Stomach (tissue), 8 donors: ENCODE measurements at regions not wholly inside any gene's neighbourhood (a gene's known extent, or its start where the extent isn't known, plus 50 kb on each side); places are given as distances from the start of the nearest gene placed in this dataset.

Experiments used
- DNase-seq, 2 donors: peaks; one replicate each; pipeline versions ENCODE4 v3.0.0 to v3.0.0-alpha.2; 2013 to 2019
- H3K27ac ChIP-seq, 5 donors: fragments of 200-600 bp in 4 of 5; sonication (generic) in 4 of 5; one replicate each; pipeline ENCODE4 v1.5.1; 2013 to 2019; ENCODE audit warnings: mild to moderate bottlenecking in 1 of 5, moderate library complexity in 1 of 5
- H3K27me3 ChIP-seq, 3 donors: fragments of 200-600 bp; sonication (generic); one replicate each; pipeline ENCODE4 v1.5.1; 2017 to 2019; ENCODE audit warnings: mixed run types in 1 of 3
- H3K36me3 ChIP-seq, 4 donors: fragments of 200-600 bp; sonication (generic); 1 replicate in 3 of 4; 2 replicates in 1 of 4; pipeline ENCODE4 v1.5.1; 2016 to 2019
- H3K4me1 ChIP-seq, 4 donors: fragments of 200-600 bp; sonication (generic); one replicate each; pipeline ENCODE4 v1.5.1; 2016 to 2019
- H3K4me3 ChIP-seq, 4 donors: fragments of 200-600 bp; sonication (generic) in 3 of 4; one replicate each; pipeline ENCODE4 v1.5.1; 2016 to 2019; ENCODE audit warnings: mild to moderate bottlenecking in 1 of 4
- H3K9me3 ChIP-seq, 4 donors: fragments of 200-600 bp; sonication (generic); one replicate each; pipeline ENCODE4 v1.5.1; 2016 to 2019
- CTCF ChIP-seq, 7 experiments: fragments of 450-650 bp in 4 of 7; fragments of 200-600 bp in 3 of 7; sonication (generic) in 3 of 7; IDR thresholded peaks; one replicate each; pipeline ENCODE4 v1.5.1; 2016 to 2019; ENCODE audit warnings: antibody characterized with exemption in 7 of 7, control low read depth in 2 of 7, mild to moderate bottlenecking in 1 of 7
- EP300 ChIP-seq: sonication (generic); formaldehyde crosslinking; IDR thresholded peaks from one replicate; pipeline ENCODE4 v1.6.1; 2017; ENCODE audit warnings: antibody characterized with exemption
- POLR2A ChIP-seq, 4 donors: fragments of 450-650 bp; IDR thresholded peaks; one replicate each; pipeline ENCODE4 v1.6.1; 2016; ENCODE audit warnings: antibody characterized with exemption in 4 of 4, control low read depth in 2 of 4, mild to moderate bottlenecking in 1 of 4, moderate library complexity in 1 of 4
- POLR2AphosphoS5 ChIP-seq, 3 donors: sonication (generic); formaldehyde crosslinking; IDR thresholded peaks; one replicate each; pipeline ENCODE4 v1.6.1; 2016; ENCODE audit warnings: antibody characterized with exemption in 3 of 3
- WGBS, 5 donors: extraction: QIAGEN DNeasy Blood & Tissue Kit in 3 of 5; methylation state at CpG; one replicate each; pipeline versions ENCODE4 v1.1.5 to v1.1.7; 2013 to 2018; 5-methylcytosine and 5-hydroxymethylcytosine counted together
- intact Hi-C: fragments of 100-400 bp; cut with DNase I; formaldehyde crosslinking; loops from one replicate; pipeline ENCODE4 v1.15.1; 2023; ENCODE audit warnings: low total_unique reads
- donor health status: healthy with polysubstance abuse.
- donor health status: Bipolar disorder and iron deficiency.
- donor health status: healthy.

GRCh38 chr3:176479248-176479647, 718.0 kb downstream of the TBL1XR1 start:
- no peak for TF ChIP-seq POLR2A (IDR thresholded peaks at IDR 0.05)
- no peak for TF ChIP-seq CTCF (IDR thresholded peaks at IDR 0.05)
- TF ChIP-seq EP300 = no peak
- TF ChIP-seq POLR2AphosphoS5 (IDR thresholded peaks at IDR 0.05) = no peak
- Histone ChIP-seq H3K27ac (no peak overlapping the region), H3K4me3 (no peak overlapping the region), H3K36me3 (no peaks in the 10 kb centered on the region), H3K4me1 (no peaks in the 10 kb centered on the region), H3K27me3 (no peaks in the 10 kb centered on the region), H3K9me3 (peaks cover 0 to 7% (median 0%) of the 10 kb centered on the region in 4 donors)
- no peak for DNase-seq
- intact Hi-C loops = no loop called here
- WGBS, 5 donors = 70 to 79% (median 77%) methylated on average over 6 of the region's 6 CpGs

GRCh38 chr3:176469694-176470205, 727.5 kb downstream of the TBL1XR1 start:
- H3K9me3 ChIP-seq = peaks cover 0 to 17% (median 8%) of the 10 kb centered on the region in 4 donors
- no peaks in the 10 kb centered on the region for H3K4me1 ChIP-seq
- TF ChIP-seq EP300 (no peak), POLR2AphosphoS5 (IDR thresholded peaks at IDR 0.05) (no peak), POLR2A (IDR thresholded peaks at IDR 0.05) (no peak), CTCF (IDR thresholded peaks at IDR 0.05) (no peak)
- intact Hi-C loops = no loop called here
- DNase-seq = no peak
- H3K27me3 ChIP-seq = no peaks in the 10 kb centered on the region
- no peaks in the 10 kb centered on the region for H3K36me3 ChIP-seq
- WGBS, 5 donors = 39 to 60% (median 52%) methylated on average over 6 of the region's 6 CpGs
- no peak overlapping the region for H3K27ac ChIP-seq
- no peak overlapping the region for H3K4me3 ChIP-seq

- no peaks in the 10 kb centered on the region for H3K4me1 ChIP-seq
- TF ChIP-seq POLR2A (IDR thresholded peaks at IDR 0.05) = no peak
- TF ChIP-seq EP300 = no peak
- no peak for TF ChIP-seq POLR2AphosphoS5 (IDR thresholded peaks at IDR 0.05)
- no peak for TF ChIP-seq CTCF (IDR thresholded peaks at IDR 0.05)
- WGBS, 5 donors = 44 to 74% (median 72%) methylated on average over 2 of the region's 2 CpGs
- no peak overlapping the region for H3K4me3 ChIP-seq
- H3K27ac ChIP-seq = no peak overlapping the region
- intact Hi-C loops = no loop called here
- no peak for DNase-seq
- peaks cover 0 to 7% (median under 1%) of the 10 kb centered on the region in 4 donors for H3K9me3 ChIP-seq
- no peaks in the 10 kb centered on the region for H3K27me3 ChIP-seq
- no peaks in the 10 kb centered on the region for H3K36me3 ChIP-seq
Observed at GRCh38 chr3:176463610-176464009, 733.7 kb downstream of the TBL1XR1 start.

- H3K27me3 ChIP-seq = no peaks in the 10 kb centered on the region
- H3K4me3 ChIP-seq = no peak overlapping the region
- H3K4me1 ChIP-seq = no peaks in the 10 kb centered on the region
- intact Hi-C loops = no loop called here
- H3K36me3 ChIP-seq = no peaks in the 10 kb centered on the region
- TF ChIP-seq POLR2AphosphoS5 (IDR thresholded peaks at IDR 0.05) = no peak
- no peak for TF ChIP-seq CTCF (IDR thresholded peaks at IDR 0.05)
- no peak for TF ChIP-seq POLR2A (IDR thresholded peaks at IDR 0.05)
- no peak for TF ChIP-seq EP300
- DNase-seq = no peak
- H3K9me3 ChIP-seq = no peaks in the 10 kb centered on the region
- 61 to 81% (median 70%) methylated on average over 4 of the region's 4 CpGs for WGBS, 5 donors
- no peak overlapping the region for H3K27ac ChIP-seq
Observed at GRCh38 chr3:176447369-176447768, 749.9 kb downstream of the TBL1XR1 start.
